ENCODE measurements at regions not wholly inside any gene's neighbourhood (a gene's known extent, or its start where the extent isn't known, plus 50 kb on each side); places are given as distances from the start of the nearest gene placed in this dataset.

DNA sequence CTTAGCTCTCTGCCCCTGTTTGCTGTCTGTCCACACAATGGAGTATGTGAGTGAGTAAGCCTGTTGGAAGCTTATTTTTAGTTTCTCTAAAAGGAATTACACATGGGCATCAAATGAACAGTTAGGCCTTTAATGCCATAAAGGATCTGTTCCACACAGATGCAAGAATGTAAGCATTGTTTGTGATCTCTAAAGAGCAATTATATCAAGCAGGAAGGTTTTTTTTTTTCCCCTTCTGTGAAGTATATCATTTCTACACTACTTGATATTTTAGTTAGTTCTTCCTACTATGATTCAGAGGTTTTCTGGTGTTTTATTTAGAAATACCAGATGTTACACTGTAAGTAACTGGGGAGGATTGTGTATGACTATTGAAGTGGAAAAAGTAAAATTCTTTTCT lies 627.5 kb downstream of the COL12A1 start:
- Mint-ChIP-seq H3K27ac (no peak overlapping the region), H3K4me1 (no peaks in the 10 kb centered on the region), H3K27me3 (no peaks in the 10 kb centered on the region), H3K4me3 (no peak overlapping the region), H3K9me3 (ENCODE audit: insufficient read depth) (no peaks in the 10 kb centered on the region)
- no peak for ATAC-seq (ENCODE audit: low read depth)
- Histone ChIP-seq H3K4me3 (ENCODE audit: control extremely low read depth in 1 of 5, extremely low read depth in 1 of 5, insufficient read depth in 1 of 5, low read depth in 2 of 5, low read length in 4 of 5) (no peak overlapping the region), H3K27ac (ENCODE audit: low read length in 2 of 2) (no peak overlapping the region), H3K4me1 (ENCODE audit: control insufficient read depth in 2 of 2, insufficient read depth in 2 of 2, low read length in 2 of 2) (no peaks in the 10 kb centered on the region), H3K36me3 (replicated peaks in 1 of 2; ENCODE audit: control extremely low read depth in 1 of 2, control insufficient read depth in 1 of 2, extremely low read depth in 1 of 2, insufficient read depth in 2 of 2, low read length in 1 of 2) (no peaks in the 10 kb centered on the region), H3K79me2 (ENCODE audit: control insufficient read depth, insufficient read depth, low read length) (no peaks in the 10 kb centered on the region), H3K9me3 (ENCODE audit: control extremely low read depth in 1 of 3, control insufficient read depth in 2 of 3, insufficient read depth in 1 of 3, low read length in 2 of 3) (no peaks in the 10 kb centered on the region), H4K20me1 (ENCODE audit: control insufficient read depth, insufficient read depth, low read length, poor library complexity, severe bottlenecking) (no peaks in the 10 kb centered on the region), H3K4me2 (replicated peaks; ENCODE audit: low read depth, low read length, poor library complexity, severe bottlenecking) (no peak overlapping the region), H3K27me3 (replicated peaks in 1 of 4; ENCODE audit: control extremely low read depth in 1 of 4, control insufficient read depth in 3 of 4, insufficient read depth in 4 of 4, low read length in 3 of 4) (no peaks in the 10 kb centered on the region), H2AFZ (ENCODE audit: insufficient read depth, low read depth, low read length, poor library complexity, severe bottlenecking) (no peak overlapping the region), H3K9ac (ENCODE audit: low read length) (no peak overlapping the region)
- no peak for DNase-seq
- ChIA-PET CTCF (no interaction called here), POLR2A (no interaction called here)
- TF ChIP-seq EZH2 (IDR thresholded peaks at IDR 0.05; ENCODE audit: borderline replicate concordance, insufficient read depth, low read depth, low read length, poor library complexity, severe bottlenecking): no peak
- TF ChIP-seq, protein P1, sequence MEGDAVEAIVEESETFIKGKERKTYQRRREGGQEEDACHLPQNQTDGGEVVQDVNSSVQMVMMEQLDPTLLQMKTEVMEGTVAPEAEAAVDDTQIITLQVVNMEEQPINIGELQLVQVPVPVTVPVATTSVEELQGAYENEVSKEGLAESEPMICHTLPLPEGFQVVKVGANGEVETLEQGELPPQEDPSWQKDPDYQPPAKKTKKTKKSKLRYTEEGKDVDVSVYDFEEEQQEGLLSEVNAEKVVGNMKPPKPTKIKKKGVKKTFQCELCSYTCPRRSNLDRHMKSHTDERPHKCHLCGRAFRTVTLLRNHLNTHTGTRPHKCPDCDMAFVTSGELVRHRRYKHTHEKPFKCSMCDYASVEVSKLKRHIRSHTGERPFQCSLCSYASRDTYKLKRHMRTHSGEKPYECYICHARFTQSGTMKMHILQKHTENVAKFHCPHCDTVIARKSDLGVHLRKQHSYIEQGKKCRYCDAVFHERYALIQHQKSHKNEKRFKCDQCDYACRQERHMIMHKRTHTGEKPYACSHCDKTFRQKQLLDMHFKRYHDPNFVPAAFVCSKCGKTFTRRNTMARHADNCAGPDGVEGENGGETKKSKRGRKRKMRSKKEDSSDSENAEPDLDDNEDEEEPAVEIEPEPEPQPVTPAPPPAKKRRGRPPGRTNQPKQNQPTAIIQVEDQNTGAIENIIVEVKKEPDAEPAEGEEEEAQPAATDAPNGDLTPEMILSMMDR (IDR thresholded peaks at IDR 0.05): no peak
- intact Hi-C loops (cut with micrococcal nuclease): no loop called here

DNA sequence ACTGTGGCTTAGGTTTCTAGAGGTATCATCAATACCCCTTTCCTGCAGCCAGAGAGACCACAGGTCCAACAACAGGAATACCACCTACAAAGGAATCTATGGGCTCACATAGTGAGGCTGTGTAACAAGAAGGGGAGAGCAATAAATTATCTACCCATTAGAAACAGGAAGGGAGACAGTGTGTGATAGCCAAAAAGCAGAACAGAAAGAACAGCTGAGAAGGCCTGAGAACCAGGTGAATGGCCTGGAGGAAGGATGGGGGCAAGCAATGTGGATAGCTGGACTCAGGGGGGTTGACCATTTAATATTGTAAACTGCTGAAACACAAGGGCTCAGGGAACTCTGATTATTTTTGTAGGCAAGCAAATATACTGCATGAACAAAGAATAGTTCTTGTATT lies 628.2 kb downstream of the COL12A1 start:
- H2AFZ ChIP-seq (ENCODE audit: insufficient read depth, low read depth, low read length, poor library complexity, severe bottlenecking): no peak overlapping the region
- H3K27me3 ChIP-seq (replicated peaks in 1 of 4; ENCODE audit: control extremely low read depth in 1 of 4, control insufficient read depth in 3 of 4, insufficient read depth in 4 of 4, low read length in 3 of 4): no peaks in the 10 kb centered on the region
- no peaks in the 10 kb centered on the region for H3K36me3 ChIP-seq (replicated peaks in 1 of 2; ENCODE audit: control extremely low read depth in 1 of 2, control insufficient read depth in 1 of 2, extremely low read depth in 1 of 2, insufficient read depth in 2 of 2, low read length in 1 of 2)
- ChIA-PET POLR2A (no interaction called here), CTCF (no interaction called here)
- Mint-ChIP-seq H3K9me3 (ENCODE audit: insufficient read depth) (no peaks in the 10 kb centered on the region), H3K27ac (no peak overlapping the region), H3K4me1 (no peaks in the 10 kb centered on the region), H3K27me3 (no peaks in the 10 kb centered on the region), H3K4me3 (no peak overlapping the region)
- no peaks in the 10 kb centered on the region for H3K4me1 ChIP-seq (ENCODE audit: control insufficient read depth in 2 of 2, insufficient read depth in 2 of 2, low read length in 2 of 2)
- TF ChIP-seq, protein P1 (IDR thresholded peaks at IDR 0.05): no peak
- TF ChIP-seq EZH2 (IDR thresholded peaks at IDR 0.05; ENCODE audit: borderline replicate concordance, insufficient read depth, low read depth, low read length, poor library complexity, severe bottlenecking): no peak
- no peaks in the 10 kb centered on the region for H3K9me3 ChIP-seq (ENCODE audit: control extremely low read depth in 1 of 3, control insufficient read depth in 2 of 3, insufficient read depth in 1 of 3, low read length in 2 of 3)
- no peak overlapping the region for H3K9ac ChIP-seq (ENCODE audit: low read length)
- H4K20me1 ChIP-seq (ENCODE audit: control insufficient read depth, insufficient read depth, low read length, poor library complexity, severe bottlenecking): no peaks in the 10 kb centered on the region
- ATAC-seq (ENCODE audit: low read depth) (no peak), DNase-seq (no peak)
- intact Hi-C loops (cut with micrococcal nuclease): no loop called here
- no peak overlapping the region for H3K27ac ChIP-seq (ENCODE audit: low read length in 2 of 2)
- no peak overlapping the region for H3K4me3 ChIP-seq (ENCODE audit: control extremely low read depth in 1 of 5, extremely low read depth in 1 of 5, insufficient read depth in 1 of 5, low read depth in 2 of 5, low read length in 4 of 5)
- no peak overlapping the region for H3K4me2 ChIP-seq (replicated peaks; ENCODE audit: low read depth, low read length, poor library complexity, severe bottlenecking)
- H3K79me2 ChIP-seq (ENCODE audit: control insufficient read depth, insufficient read depth, low read length): no peaks in the 10 kb centered on the region
